Mucosa of descending colon (tissue), 3 donors: ENCODE measurements at regions not wholly inside any gene's neighbourhood (a gene's known extent, or its start where the extent isn't known, plus 50 kb on each side); places are given as distances from the start of the nearest gene placed in this dataset.

Experiments
- ATAC-seq: fragments of 200-7000 bp; cut with Tn5 transposase; one replicate; pipeline ENCODE4 v1.9.1; 2020; ENCODE audit warnings: mild to moderate bottlenecking, moderate library complexity
- DNase-seq, 3 donors: peaks; one replicate each; pipeline ENCODE4 v3.0.0-alpha.2; 2020
- H3K36me3 ChIP-seq: fragments of 200-600 bp; one replicate; pipeline ENCODE4 v1.8.0; 2021; ENCODE audit warnings: low read depth, mild to moderate bottlenecking
- H3K4me1 ChIP-seq: fragments of 200-600 bp; one replicate; pipeline ENCODE4 v1.8.0; 2021; ENCODE audit warnings: low read depth, mild to moderate bottlenecking
- H3K4me3 ChIP-seq: fragments of 200-600 bp; one replicate; pipeline ENCODE4 v1.8.0; 2021; ENCODE audit warnings: mild to moderate bottlenecking
- H3K9me3 ChIP-seq: fragments of 200-600 bp; one replicate; pipeline ENCODE4 v1.8.0; 2021; ENCODE audit warnings: mild to moderate bottlenecking
- CTCF ChIP-seq: fragments of 200-600 bp; IDR thresholded peaks from one replicate; pipeline ENCODE4 v1.8.0; 2022; ENCODE audit warnings: antibody characterized with exemption, mild to moderate bottlenecking
- intact Hi-C, 2 donors: fragments of 100-400 bp; cut with DNase I in 1 of 2; cut with micrococcal nuclease in 1 of 2; formaldehyde crosslinking; loops; one replicate each; pipeline versions ENCODE4 v1.11.0 to v1.11.1; 2022; cut with DNase I, micrococcal nuclease
- donor health status: DM: no; HTN: no; CAD: no; lungs with moderate emphysema.
- donor health status: DM: no; HTN: no; CAD: no.
- donor health status: DM: no; HTN: yes; CAD: no.

DNA sequence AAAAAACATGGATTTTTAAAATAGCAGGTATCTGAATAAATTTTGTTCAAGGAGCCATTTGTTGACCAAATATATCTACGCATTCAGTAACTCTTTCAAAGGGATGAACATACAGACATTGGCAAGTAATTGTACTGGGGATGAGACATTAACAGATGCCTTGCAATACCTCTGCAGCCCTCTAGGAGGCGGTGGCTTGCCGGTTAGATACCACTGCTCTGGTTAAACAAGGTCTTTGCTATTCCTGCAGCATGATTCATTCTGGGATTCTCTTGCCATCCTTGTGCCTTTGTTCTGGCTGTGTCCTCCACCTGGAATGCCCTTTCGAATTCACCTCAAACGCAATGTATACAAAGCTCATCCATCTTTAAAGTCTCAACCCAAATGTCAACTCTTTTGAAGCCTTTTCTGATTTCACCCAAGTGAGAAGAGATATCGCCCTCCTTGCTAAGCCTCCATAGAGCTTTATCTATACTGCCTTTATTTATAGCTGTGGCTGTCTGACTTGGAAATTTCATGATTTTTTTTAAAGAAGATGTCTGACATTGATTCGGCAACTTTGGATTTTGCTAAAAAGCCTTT lies 131.0 kb upstream of the SRRM4 start:
- intact Hi-C loops = no loop called here
- no peak overlapping the region for H3K4me3 ChIP-seq
- H3K36me3 ChIP-seq = no peaks in the 10 kb centered on the region
- DNase-seq = peak in 1 of 3 donors; percentile 12
- ATAC-seq = peak; percentile 38
- no peaks in the 10 kb centered on the region for H3K9me3 ChIP-seq
- TF ChIP-seq CTCF = peak; percentile 23
- H3K4me1 ChIP-seq = no peaks in the 10 kb centered on the region

GRCh38 chr12:118851891-118852290 lies 129.4 kb upstream of the SRRM4 start:
- ATAC-seq = no peak
- no peak for TF ChIP-seq CTCF
- Histone ChIP-seq H3K36me3 (no peaks in the 10 kb centered on the region), H3K9me3 (no peaks in the 10 kb centered on the region), H3K4me1 (no peaks in the 10 kb centered on the region), H3K4me3 (no peak overlapping the region)
- intact Hi-C loops = no loop called here
- no peak for DNase-seq

DNA sequence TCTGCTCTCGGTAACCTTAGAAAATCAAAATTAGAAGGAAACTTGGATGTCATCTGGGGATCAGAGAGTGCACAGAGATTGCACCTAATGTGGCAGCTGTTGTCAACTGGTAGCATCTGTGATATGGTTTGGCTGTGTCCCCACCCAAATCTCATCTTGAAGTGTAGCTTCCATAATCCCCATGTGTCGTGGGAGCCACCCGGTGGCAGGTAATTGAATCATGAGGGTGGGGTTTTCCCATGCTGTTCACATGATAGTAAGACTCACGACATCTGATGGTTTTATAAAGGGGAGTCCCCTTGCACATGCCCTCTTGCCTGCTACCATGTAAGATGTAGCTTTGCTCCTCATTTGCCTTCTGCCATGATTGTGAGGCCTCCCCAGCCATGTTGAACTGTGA lies 127.7 kb upstream of the SRRM4 start:
- intact Hi-C loops = no loop called here
- no peaks in the 10 kb centered on the region for H3K9me3 ChIP-seq
- TF ChIP-seq CTCF = no peak
- H3K36me3 ChIP-seq = no peaks in the 10 kb centered on the region
- DNase-seq (peak in 1 of 3 donors; percentile 7), ATAC-seq (no peak)
- H3K4me3 ChIP-seq = no peak overlapping the region
- no peaks in the 10 kb centered on the region for H3K4me1 ChIP-seq

GRCh38 chr12:118855858-118856257 lies 125.5 kb upstream of the SRRM4 start:
- Histone ChIP-seq H3K4me3 (no peak overlapping the region), H3K9me3 (no peaks in the 10 kb centered on the region), H3K4me1 (no peaks in the 10 kb centered on the region), H3K36me3 (no peaks in the 10 kb centered on the region)
- ATAC-seq = no peak
- intact Hi-C loops = no loop called here
- no peak for TF ChIP-seq CTCF
- no peak for DNase-seq

DNA sequence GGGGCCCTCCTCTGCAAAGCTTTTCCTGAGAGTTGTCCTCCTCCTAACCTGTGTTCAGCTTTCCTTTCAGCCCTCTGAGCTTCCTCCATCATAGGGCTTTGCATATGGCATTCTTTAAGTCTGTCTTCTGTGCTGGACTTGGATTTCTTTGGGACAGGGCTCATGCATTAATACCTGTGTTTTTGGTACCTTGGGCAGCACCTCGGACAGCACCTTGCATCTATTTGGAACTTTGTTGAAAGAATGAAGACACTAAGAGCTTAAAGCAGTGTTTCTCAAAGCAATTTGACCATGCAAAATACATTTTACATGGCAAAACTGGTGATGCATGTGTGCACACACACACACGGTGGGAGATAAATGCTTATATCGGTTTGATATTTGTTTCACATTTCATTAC lies 115.0 kb upstream of the SRRM4 start:
- DNase-seq = no peak
- ATAC-seq = no peak
- H3K4me3 ChIP-seq = no peak overlapping the region
- TF ChIP-seq CTCF = no peak
- H3K9me3 ChIP-seq = no peaks in the 10 kb centered on the region
- no peaks in the 10 kb centered on the region for H3K4me1 ChIP-seq
- intact Hi-C loops = no loop called here
- no peaks in the 10 kb centered on the region for H3K36me3 ChIP-seq

GRCh38 chr12:118870551-118870950 lies 110.8 kb upstream of the SRRM4 start:
- DNase-seq (no peak), ATAC-seq (no peak)
- no peaks in the 10 kb centered on the region for H3K4me1 ChIP-seq
- TF ChIP-seq CTCF = no peak
- no peaks in the 10 kb centered on the region for H3K36me3 ChIP-seq
- intact Hi-C loops = no loop called here
- H3K4me3 ChIP-seq = no peak overlapping the region
- no peaks in the 10 kb centered on the region for H3K9me3 ChIP-seq
